ENCODE measurements at regions not wholly inside any gene's neighbourhood (a gene's known extent, or its start where the extent isn't known, plus 50 kb on each side); places are given as distances from the start of the nearest gene placed in this dataset.

DNA sequence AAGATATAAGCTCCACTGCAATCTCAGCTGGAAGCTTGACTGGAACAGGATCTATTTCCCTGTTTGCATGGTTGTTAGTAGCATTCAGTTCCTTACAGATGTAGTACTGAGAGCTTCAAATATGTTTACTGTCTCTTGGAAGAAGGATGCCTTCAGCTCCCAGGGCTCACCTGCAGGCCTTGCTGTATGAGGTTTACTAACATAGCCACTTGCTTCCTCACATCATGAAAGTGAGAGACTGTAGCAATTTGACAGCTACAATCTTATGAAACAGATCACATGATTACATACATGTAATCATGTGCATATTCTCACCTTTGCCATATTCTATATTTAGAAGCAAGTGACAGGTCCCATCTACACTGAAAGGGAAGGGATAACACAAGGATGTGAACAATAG is 458.1 kb upstream of the PCDH20 start:
- Histone ChIP-seq H3K4me3 (ENCODE audit: low read depth, low read length) (no peak overlapping the region), H3K9me3 (no peaks in the 10 kb centered on the region), H3K27me3 (no peaks in the 10 kb centered on the region), H3K4me1 (no peaks in the 10 kb centered on the region), H3K36me3 (no peaks in the 10 kb centered on the region)
- DNase-seq, result no peak
- TF ChIP-seq, protein P1, sequence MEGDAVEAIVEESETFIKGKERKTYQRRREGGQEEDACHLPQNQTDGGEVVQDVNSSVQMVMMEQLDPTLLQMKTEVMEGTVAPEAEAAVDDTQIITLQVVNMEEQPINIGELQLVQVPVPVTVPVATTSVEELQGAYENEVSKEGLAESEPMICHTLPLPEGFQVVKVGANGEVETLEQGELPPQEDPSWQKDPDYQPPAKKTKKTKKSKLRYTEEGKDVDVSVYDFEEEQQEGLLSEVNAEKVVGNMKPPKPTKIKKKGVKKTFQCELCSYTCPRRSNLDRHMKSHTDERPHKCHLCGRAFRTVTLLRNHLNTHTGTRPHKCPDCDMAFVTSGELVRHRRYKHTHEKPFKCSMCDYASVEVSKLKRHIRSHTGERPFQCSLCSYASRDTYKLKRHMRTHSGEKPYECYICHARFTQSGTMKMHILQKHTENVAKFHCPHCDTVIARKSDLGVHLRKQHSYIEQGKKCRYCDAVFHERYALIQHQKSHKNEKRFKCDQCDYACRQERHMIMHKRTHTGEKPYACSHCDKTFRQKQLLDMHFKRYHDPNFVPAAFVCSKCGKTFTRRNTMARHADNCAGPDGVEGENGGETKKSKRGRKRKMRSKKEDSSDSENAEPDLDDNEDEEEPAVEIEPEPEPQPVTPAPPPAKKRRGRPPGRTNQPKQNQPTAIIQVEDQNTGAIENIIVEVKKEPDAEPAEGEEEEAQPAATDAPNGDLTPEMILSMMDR (IDR thresholded peaks at IDR 0.05; ENCODE audit: low read depth, low read length), result no peak

DNA sequence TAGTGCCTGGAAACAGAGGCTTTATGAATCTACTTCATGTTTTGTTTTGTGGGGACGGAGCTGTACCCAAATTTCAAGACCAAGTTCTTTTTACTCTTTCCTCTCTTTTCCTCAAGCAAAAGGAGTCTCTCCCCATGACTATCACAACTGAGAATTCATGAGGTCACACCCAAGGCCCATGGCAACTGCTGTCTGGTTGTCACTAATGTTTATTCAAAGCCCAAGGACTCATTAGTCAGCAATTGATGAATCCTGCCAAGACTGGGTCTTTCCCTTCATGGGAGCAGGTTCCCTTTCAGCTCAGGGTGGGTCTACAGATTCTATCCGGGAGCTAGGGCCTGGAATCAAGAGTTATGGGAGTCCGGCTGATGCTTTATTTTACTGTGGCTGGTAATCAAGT is 441.5 kb upstream of the PCDH20 start:
- Histone ChIP-seq H3K9me3 (no peaks in the 10 kb centered on the region), H3K36me3 (no peaks in the 10 kb centered on the region), H3K4me3 (ENCODE audit: low read depth, low read length) (no peak overlapping the region), H3K4me1 (no peaks in the 10 kb centered on the region), H3K27me3 (no peaks in the 10 kb centered on the region)
- no peak for DNase-seq
- TF ChIP-seq, protein P1 (IDR thresholded peaks at IDR 0.05; ENCODE audit: low read depth, low read length), result no peak

DNA sequence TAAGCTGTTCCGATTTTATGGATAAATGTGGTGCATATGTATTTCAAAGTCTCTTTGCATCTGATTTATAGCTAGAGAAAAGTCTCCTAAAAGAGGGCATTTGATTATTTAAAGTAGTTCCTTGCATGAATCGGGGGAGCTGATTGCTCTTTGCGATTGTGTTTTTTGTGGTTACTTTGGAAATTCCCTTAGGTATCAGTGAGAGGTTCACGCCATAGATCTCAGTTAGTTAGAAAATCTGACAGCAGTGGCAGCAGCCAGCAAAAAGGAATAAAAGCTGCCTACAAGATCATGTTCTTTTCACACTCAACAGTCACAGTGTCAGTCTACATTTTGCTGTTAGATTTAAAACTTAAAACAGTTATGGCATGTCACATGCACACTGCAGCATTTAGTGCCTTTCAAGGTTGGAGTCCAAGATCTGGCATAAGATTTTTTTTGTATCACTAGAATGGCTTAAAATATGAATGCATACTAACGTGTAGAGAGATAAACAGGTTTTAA is 436.5 kb upstream of the PCDH20 start:
- no peak overlapping the region for H3K4me3 ChIP-seq (ENCODE audit: low read depth, low read length)
- DNase-seq, result no peak
- no peaks in the 10 kb centered on the region for H3K9me3 ChIP-seq
- no peaks in the 10 kb centered on the region for H3K4me1 ChIP-seq
- H3K27me3 ChIP-seq, result no peaks in the 10 kb centered on the region
- TF ChIP-seq, protein P1 (IDR thresholded peaks at IDR 0.05; ENCODE audit: low read depth, low read length), result no peak
- H3K36me3 ChIP-seq, result no peaks in the 10 kb centered on the region

DNA sequence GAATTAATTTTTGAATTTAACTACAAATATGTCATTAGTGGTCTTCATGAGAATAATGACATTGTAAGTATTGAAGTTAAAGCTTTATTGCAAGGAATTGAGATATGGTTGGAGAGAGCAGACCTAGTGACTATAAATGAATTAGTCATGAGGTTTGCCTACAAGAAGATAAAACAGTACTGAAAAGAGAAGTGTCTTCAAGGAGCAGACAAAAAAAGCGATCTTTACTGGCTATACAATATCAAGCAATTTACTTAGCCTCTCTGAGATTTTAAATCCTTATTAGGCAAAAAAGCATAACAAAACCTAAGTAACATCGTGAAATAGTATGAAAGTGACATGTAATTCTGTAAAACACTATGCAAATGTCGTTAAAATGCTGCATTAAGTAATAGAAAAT is 435.1 kb upstream of the PCDH20 start:
- TF ChIP-seq, protein P1 (IDR thresholded peaks at IDR 0.05; ENCODE audit: low read depth, low read length), result no peak
- no peaks in the 10 kb centered on the region for H3K36me3 ChIP-seq
- no peak overlapping the region for H3K4me3 ChIP-seq (ENCODE audit: low read depth, low read length)
- no peaks in the 10 kb centered on the region for H3K9me3 ChIP-seq
- no peaks in the 10 kb centered on the region for H3K4me1 ChIP-seq
- no peak for DNase-seq
- H3K27me3 ChIP-seq, result no peaks in the 10 kb centered on the region

DNA sequence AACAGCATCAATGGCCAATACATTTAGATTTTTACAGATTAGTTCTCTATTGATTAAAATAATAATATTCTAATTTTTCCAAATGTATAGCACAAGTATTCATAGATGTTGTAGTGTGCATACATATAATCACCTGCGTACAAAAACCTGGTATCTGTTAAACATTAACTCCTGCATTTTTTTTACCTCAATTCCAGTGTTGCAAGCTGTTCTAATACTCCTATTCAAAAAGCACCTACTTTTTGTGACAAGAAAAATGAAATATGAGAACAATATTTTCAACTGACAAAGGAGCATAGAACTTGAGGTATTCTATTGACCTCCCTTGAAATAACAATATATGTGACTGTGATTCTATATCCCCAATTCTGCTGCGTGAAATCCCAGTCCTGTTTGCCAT is 422.9 kb upstream of the PCDH20 start:
- Histone ChIP-seq H3K27me3 (no peaks in the 10 kb centered on the region), H3K36me3 (no peaks in the 10 kb centered on the region), H3K4me1 (no peaks in the 10 kb centered on the region), H3K9me3 (no peaks in the 10 kb centered on the region), H3K4me3 (ENCODE audit: low read depth, low read length) (no peak overlapping the region)
- no peak for DNase-seq
- TF ChIP-seq, protein P1 (IDR thresholded peaks at IDR 0.05; ENCODE audit: low read depth, low read length), result no peak

DNA sequence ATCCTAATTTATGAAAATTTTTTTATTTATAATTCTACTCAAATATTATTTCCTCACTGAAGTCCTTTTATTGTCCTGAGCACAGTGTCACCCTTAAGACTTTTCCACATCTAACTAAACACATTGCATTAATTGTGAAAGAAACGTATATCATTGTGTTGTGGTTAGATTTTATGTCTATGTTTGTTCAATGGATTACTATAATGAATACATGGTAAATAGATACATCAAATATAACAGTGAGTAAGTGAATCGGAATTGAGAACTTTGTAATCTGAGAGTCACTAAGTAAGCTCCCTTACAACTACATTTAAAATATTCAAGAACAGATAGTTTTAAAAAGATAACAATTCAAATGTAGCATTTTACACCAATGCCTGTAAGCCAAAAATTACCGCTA is 417.6 kb upstream of the PCDH20 start:
- TF ChIP-seq, protein P1 (IDR thresholded peaks at IDR 0.05; ENCODE audit: low read depth, low read length), result no peak
- Histone ChIP-seq H3K27me3 (no peaks in the 10 kb centered on the region), H3K36me3 (no peaks in the 10 kb centered on the region), H3K4me1 (no peaks in the 10 kb centered on the region), H3K9me3 (no peaks in the 10 kb centered on the region), H3K4me3 (ENCODE audit: low read depth, low read length) (no peak overlapping the region)
- DNase-seq, result no peak

All from BE2C (cell line).